Tibial nerve (tissue), 4 donors: ENCODE measurements at regions not wholly inside any gene's neighbourhood (a gene's known extent, or its start where the extent isn't known, plus 50 kb on each side); places are given as distances from the start of the nearest gene placed in this dataset.

ENCODE experiments used
- DNase-seq, 2 donors: peaks; one replicate each; pipeline ENCODE4 v3.0.0-alpha.2; 2019; ENCODE audit warnings: low spot score in 2 of 2
- H3K27ac ChIP-seq, 4 donors: fragments of 200-600 bp; sonication (generic) in 3 of 4; one replicate each; pipeline ENCODE4 v1.5.1; 2017 to 2019; ENCODE audit warnings: mild to moderate bottlenecking in 1 of 4
- H3K27me3 ChIP-seq, 2 donors: fragments of 200-600 bp; sonication (generic) in 1 of 2; one replicate each; pipeline versions ENCODE4 v1.5.1 to v1.6.0; 2017 to 2019
- H3K36me3 ChIP-seq, 3 donors: fragments of 200-600 bp; sonication (generic); one replicate each; pipeline ENCODE4 v1.5.1; 2018 to 2019
- H3K4me1 ChIP-seq, 4 donors: fragments of 200-600 bp; sonication (generic) in 3 of 4; one replicate each; pipeline ENCODE4 v1.5.1; 2017 to 2019
- H3K4me3 ChIP-seq, 4 donors: fragments of 200-600 bp; sonication (generic) in 3 of 4; one replicate each; pipeline ENCODE4 v1.5.1; 2017 to 2019; ENCODE audit warnings: mild to moderate bottlenecking in 1 of 4, moderate library complexity in 1 of 4
- H3K9me3 ChIP-seq, 4 donors: fragments of 200-600 bp; sonication (generic) in 3 of 4; one replicate each; pipeline ENCODE4 v1.5.1; 2017 to 2019
- CTCF ChIP-seq, 5 experiments: fragments of 200-600 bp in 3 of 5; fragments of 450-650 bp in 2 of 5; sonication (generic) in 3 of 5; IDR thresholded peaks; one replicate each; pipeline ENCODE4 v1.5.1; 2016 to 2019; ENCODE audit warnings: antibody characterized with exemption in 5 of 5, mild to moderate bottlenecking in 3 of 5, moderate library complexity in 2 of 5
- EP300 ChIP-seq, 2 donors: sonication (generic); formaldehyde crosslinking; IDR thresholded peaks; one replicate each; pipeline ENCODE4 v1.6.1; 2017; ENCODE audit warnings: antibody characterized with exemption in 2 of 2, mild to moderate bottlenecking in 1 of 2
- POLR2A ChIP-seq, 2 donors: fragments of 450-650 bp; IDR thresholded peaks; one replicate each; pipeline ENCODE4 v1.6.1; 2017; ENCODE audit warnings: antibody characterized with exemption in 2 of 2, mild to moderate bottlenecking in 2 of 2, moderate library complexity in 2 of 2
- WGBS, 2 donors: methylation state at CpG; one replicate each; pipeline ENCODE4 v1.1.5; 2018; 5-methylcytosine and 5-hydroxymethylcytosine counted together

GRCh38 chr12:19842116-19842515 lies 402.8 kb downstream of the AEBP2 start:
- no peaks in the 10 kb centered on the region for H3K27me3 ChIP-seq
- H3K9me3 ChIP-seq, result no peaks in the 10 kb centered on the region
- no peak overlapping the region for H3K4me3 ChIP-seq
- H3K27ac ChIP-seq, result no peak overlapping the region
- no peak for DNase-seq
- H3K36me3 ChIP-seq, result no peaks in the 10 kb centered on the region
- H3K4me1 ChIP-seq, result no peaks in the 10 kb centered on the region
- no peak for TF ChIP-seq EP300 (IDR thresholded peaks at IDR 0.05)
- TF ChIP-seq CTCF (IDR thresholded peaks at IDR 0.05), result no peak
- no peak for TF ChIP-seq POLR2A (IDR thresholded peaks at IDR 0.05)
- whole genome bisulfite sequencing, 2 donors, result 49 to 59% methylated on average over 3 of the region's 3 CpGs

DNA sequence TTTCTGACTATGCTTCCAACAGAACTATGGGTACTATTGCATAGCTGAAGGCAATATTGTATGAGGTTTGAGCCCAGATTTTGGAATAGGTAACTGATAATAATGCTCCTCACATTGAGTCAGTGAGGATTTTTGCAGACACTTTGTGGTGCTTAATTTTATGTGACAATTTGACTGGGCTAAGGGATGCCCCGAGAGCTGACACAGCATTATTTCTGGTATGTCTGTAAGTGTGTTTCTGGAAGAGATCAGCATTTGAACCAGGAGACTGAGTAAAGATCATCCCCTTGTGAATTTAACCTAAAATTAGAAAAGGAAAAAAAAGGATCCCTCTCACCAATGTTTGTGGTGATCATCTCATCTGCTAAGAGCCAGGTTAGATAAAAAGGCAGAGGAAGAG lies 404.9 kb downstream of the AEBP2 start:
- Histone ChIP-seq H3K27ac (no peak overlapping the region), H3K36me3 (no peaks in the 10 kb centered on the region), H3K27me3 (no peaks in the 10 kb centered on the region), H3K9me3 (peaks cover 0 to 3% (median 0%) of the 10 kb centered on the region in 4 donors), H3K4me1 (no peaks in the 10 kb centered on the region), H3K4me3 (no peak overlapping the region)
- TF ChIP-seq CTCF (IDR thresholded peaks at IDR 0.05) (no peak), POLR2A (IDR thresholded peaks at IDR 0.05) (no peak), EP300 (IDR thresholded peaks at IDR 0.05) (no peak)
- no peak for DNase-seq
- 79 to 88% methylated on average over 1 of the region's 1 CpG for whole genome bisulfite sequencing, 2 donors

DNA sequence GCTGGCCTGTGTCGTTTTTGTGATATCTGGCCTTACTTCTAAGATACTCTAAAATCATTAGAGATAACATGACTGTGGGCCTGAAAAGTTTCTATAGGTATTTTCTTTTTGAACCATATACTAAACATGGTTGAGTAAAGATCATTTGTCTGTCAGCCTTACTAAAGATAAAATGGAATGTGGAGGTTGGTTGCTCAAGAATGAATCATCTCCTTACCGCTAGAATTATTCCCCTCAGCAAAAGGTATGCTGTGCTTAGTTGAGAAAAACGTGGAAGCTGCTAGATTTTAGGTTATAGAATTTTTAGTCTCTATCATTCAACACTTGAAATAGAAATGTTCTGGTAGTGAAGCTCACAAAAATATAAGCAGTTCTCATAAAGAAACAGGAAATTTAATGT lies 407.3 kb downstream of the AEBP2 start:
- H3K27me3 ChIP-seq, result no peaks in the 10 kb centered on the region
- H3K4me1 ChIP-seq, result no peaks in the 10 kb centered on the region
- no peaks in the 10 kb centered on the region for H3K36me3 ChIP-seq
- no peak for DNase-seq
- 52 to 62% methylated on average over 3 of the region's 3 CpGs for WGBS, 2 donors
- H3K27ac ChIP-seq, result peak overlapping the region in 1 of 4 donors; percentile 65
- no peak for TF ChIP-seq CTCF (IDR thresholded peaks at IDR 0.05)
- no peak for TF ChIP-seq EP300 (IDR thresholded peaks at IDR 0.05)
- TF ChIP-seq POLR2A (IDR thresholded peaks at IDR 0.05), result no peak
- peaks cover 0 to 12% (median 0%) of the 10 kb centered on the region in 4 donors for H3K9me3 ChIP-seq
- H3K4me3 ChIP-seq, result no peak overlapping the region

- Histone ChIP-seq H3K27me3 (no peaks in the 10 kb centered on the region), H3K36me3 (no peaks in the 10 kb centered on the region), H3K4me3 (no peak overlapping the region), H3K4me1 (no peaks in the 10 kb centered on the region), H3K9me3 (peaks cover 0 to 12% (median 0%) of the 10 kb centered on the region in 4 donors), H3K27ac (peak overlapping the region in 3 of 4 donors; percentile 26 to 65 (median 57))
- TF ChIP-seq EP300 (IDR thresholded peaks at IDR 0.05), result no peak
- no peak for TF ChIP-seq CTCF (IDR thresholded peaks at IDR 0.05)
- no peak for TF ChIP-seq POLR2A (IDR thresholded peaks at IDR 0.05)
- WGBS, 2 donors, result 47 to 58% methylated on average over 11 of the region's 11 CpGs
- no peak for DNase-seq
These were observed 408.2 kb downstream of the AEBP2 start for GRCh38 chr12:19847294-19848059.

GRCh38 chr12:19848421-19848820 lies 409.1 kb downstream of the AEBP2 start:
- Histone ChIP-seq H3K9me3 (peaks cover 0 to 12% (median 0%) of the 10 kb centered on the region in 4 donors), H3K27ac (peak overlapping the region in 1 of 4 donors; percentile 57), H3K27me3 (no peaks in the 10 kb centered on the region), H3K36me3 (no peaks in the 10 kb centered on the region), H3K4me1 (no peaks in the 10 kb centered on the region), H3K4me3 (no peak overlapping the region)
- DNase-seq, result no peak
- 94% methylated on average over 2 of the region's 2 CpGs for WGBS, 2 donors
- no peak for TF ChIP-seq CTCF (IDR thresholded peaks at IDR 0.05)
- no peak for TF ChIP-seq EP300 (IDR thresholded peaks at IDR 0.05)
- no peak for TF ChIP-seq POLR2A (IDR thresholded peaks at IDR 0.05)
